Osteocyte (in vitro differentiated cells): ENCODE measurements at regions not wholly inside any gene's neighbourhood (a gene's known extent, or its start where the extent isn't known, plus 50 kb on each side); places are given as distances from the start of the nearest gene placed in this dataset.

ENCODE experiments used
- DNase-seq: peaks from one replicate; pipeline ENCODE4 v3.0.0; 2021; ENCODE audit warnings: mixed read lengths; ENCODE audit not compliant: unreplicated experiment; ENCODE audit errors: extremely low spot score
- H3K27ac Mint-ChIP-seq: one replicate; pipeline ENCODE4 v1.8.0; 2021; ENCODE audit warnings: mild to moderate bottlenecking, mixed read lengths; ENCODE audit not compliant: unreplicated experiment
- H3K27me3 Mint-ChIP-seq: one replicate; pipeline ENCODE4 v1.8.0; 2021; ENCODE audit warnings: mixed read lengths; ENCODE audit not compliant: unreplicated experiment
- H3K36me3 Mint-ChIP-seq: one replicate; pipeline ENCODE4 v1.8.0; 2021; ENCODE audit warnings: mixed read lengths; ENCODE audit not compliant: unreplicated experiment
- H3K4me1 Mint-ChIP-seq: one replicate; pipeline ENCODE4 v1.8.0; 2021; ENCODE audit warnings: mixed read lengths; ENCODE audit not compliant: unreplicated experiment
- H3K4me3 Mint-ChIP-seq: one replicate; pipeline ENCODE4 v1.8.0; 2021; ENCODE audit warnings: mild to moderate bottlenecking, moderate library complexity, mixed read lengths; ENCODE audit not compliant: unreplicated experiment
- H3K9me3 Mint-ChIP-seq: one replicate; pipeline ENCODE4 v1.8.0; 2021; ENCODE audit warnings: mixed read lengths; ENCODE audit not compliant: unreplicated experiment
- TF ChIP-seq, protein P1 (sequence below): fragments of 200-600 bp; sonication (generic); IDR thresholded peaks from 2 replicates; pipeline ENCODE4 v1.5.0; 2021; ENCODE audit warnings: antibody characterized with exemption, mild to moderate bottlenecking, moderate library complexity

DNA sequence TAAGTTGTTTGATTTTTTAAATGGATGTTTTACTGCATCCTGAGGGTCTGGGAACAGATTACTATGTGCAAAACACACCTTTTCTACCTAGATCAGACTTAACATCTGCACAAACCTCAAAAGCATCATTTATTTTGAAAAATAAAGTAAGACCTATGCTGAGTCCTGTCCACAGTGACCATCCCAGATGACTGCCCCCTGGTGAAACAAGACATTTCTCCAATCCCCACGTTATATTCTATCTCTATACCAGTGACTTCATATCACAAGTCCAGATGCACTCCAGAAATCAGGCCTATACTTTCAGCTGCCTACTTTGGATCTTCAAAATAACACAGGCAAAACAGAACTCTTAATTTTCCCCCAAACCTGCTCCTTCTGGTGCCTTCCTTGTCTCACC lies 143.2 kb downstream of the P2RY1 start:
- Mint-ChIP-seq H3K27me3 (peaks cover 5% of the 10 kb centered on the region), H3K27ac (no peak overlapping the region), H3K4me3 (no peak overlapping the region), H3K4me1 (no peaks in the 10 kb centered on the region), H3K9me3 (no peaks in the 10 kb centered on the region), H3K36me3 (no peaks in the 10 kb centered on the region)
- no peak for DNase-seq
- TF ChIP-seq, protein P1, sequence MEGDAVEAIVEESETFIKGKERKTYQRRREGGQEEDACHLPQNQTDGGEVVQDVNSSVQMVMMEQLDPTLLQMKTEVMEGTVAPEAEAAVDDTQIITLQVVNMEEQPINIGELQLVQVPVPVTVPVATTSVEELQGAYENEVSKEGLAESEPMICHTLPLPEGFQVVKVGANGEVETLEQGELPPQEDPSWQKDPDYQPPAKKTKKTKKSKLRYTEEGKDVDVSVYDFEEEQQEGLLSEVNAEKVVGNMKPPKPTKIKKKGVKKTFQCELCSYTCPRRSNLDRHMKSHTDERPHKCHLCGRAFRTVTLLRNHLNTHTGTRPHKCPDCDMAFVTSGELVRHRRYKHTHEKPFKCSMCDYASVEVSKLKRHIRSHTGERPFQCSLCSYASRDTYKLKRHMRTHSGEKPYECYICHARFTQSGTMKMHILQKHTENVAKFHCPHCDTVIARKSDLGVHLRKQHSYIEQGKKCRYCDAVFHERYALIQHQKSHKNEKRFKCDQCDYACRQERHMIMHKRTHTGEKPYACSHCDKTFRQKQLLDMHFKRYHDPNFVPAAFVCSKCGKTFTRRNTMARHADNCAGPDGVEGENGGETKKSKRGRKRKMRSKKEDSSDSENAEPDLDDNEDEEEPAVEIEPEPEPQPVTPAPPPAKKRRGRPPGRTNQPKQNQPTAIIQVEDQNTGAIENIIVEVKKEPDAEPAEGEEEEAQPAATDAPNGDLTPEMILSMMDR: no peak

DNA sequence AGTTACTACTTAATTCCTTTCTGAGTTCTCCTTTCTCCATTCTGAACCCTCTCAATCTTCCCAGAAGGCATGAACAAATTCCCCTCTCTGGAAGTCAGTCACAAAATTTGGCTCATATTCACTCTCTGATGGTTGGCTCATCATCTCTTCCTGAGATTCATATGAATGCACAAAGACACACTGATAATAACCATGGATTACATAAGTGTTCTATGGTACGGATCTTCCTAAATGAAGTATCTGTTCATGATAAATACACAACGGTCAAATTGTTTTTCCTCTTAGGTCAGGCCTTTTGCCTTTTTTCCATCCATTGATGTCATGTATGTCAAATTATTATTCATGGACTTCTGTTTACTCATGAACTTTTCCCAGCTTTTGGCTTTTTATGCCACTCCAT lies 162.6 kb downstream of the P2RY1 start:
- H3K27me3 Mint-ChIP-seq: peaks cover 13% of the 10 kb centered on the region
- H3K9me3 Mint-ChIP-seq: no peaks in the 10 kb centered on the region
- TF ChIP-seq, protein P1: no peak
- H3K4me1 Mint-ChIP-seq: no peaks in the 10 kb centered on the region
- H3K36me3 Mint-ChIP-seq: no peaks in the 10 kb centered on the region
- no peak overlapping the region for H3K27ac Mint-ChIP-seq
- DNase-seq: no peak
- no peak overlapping the region for H3K4me3 Mint-ChIP-seq

DNA sequence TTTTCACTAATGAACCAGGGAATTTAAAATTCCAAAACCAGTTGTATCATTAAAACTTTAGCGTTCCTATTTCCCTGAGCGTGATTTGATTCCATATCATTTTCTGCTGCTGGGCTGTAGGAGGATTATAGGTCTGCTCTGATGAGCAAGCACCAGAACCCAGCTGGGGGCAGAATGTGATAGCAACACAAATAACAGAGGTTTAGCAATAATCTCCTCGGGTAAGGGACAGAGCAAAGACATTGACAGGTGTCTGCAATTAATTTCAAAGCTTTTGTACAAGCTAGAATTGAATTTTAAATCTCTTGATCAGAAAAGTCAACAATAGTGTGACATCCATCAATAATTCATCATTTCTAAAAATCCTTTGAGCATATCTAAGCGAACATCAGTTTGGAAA lies 163.4 kb upstream of the RAP2B start:
- no peak overlapping the region for H3K4me3 Mint-ChIP-seq
- no peaks in the 10 kb centered on the region for H3K4me1 Mint-ChIP-seq
- H3K9me3 Mint-ChIP-seq: no peaks in the 10 kb centered on the region
- H3K27ac Mint-ChIP-seq: no peak overlapping the region
- no peaks in the 10 kb centered on the region for H3K36me3 Mint-ChIP-seq
- DNase-seq: no peak
- TF ChIP-seq, protein P1: no peak
- H3K27me3 Mint-ChIP-seq: peaks cover 13% of the 10 kb centered on the region

GRCh38 chr3:153000325-153000724 lies 161.7 kb upstream of the RAP2B start:
- TF ChIP-seq, protein P1: no peak
- Mint-ChIP-seq H3K36me3 (no peaks in the 10 kb centered on the region), H3K9me3 (no peaks in the 10 kb centered on the region), H3K27me3 (peaks cover 18% of the 10 kb centered on the region), H3K4me1 (no peaks in the 10 kb centered on the region), H3K4me3 (no peak overlapping the region), H3K27ac (no peak overlapping the region)
- no peak for DNase-seq

GRCh38 chr3:153001210-153002078 lies 160.6 kb upstream of the RAP2B start:
- TF ChIP-seq, protein P1: no peak
- H3K9me3 Mint-ChIP-seq: no peaks in the 10 kb centered on the region
- no peak overlapping the region for H3K27ac Mint-ChIP-seq
- no peaks in the 10 kb centered on the region for H3K36me3 Mint-ChIP-seq
- no peaks in the 10 kb centered on the region for H3K4me1 Mint-ChIP-seq
- H3K27me3 Mint-ChIP-seq: peaks cover 18% of the 10 kb centered on the region
- DNase-seq: no peak
- no peak overlapping the region for H3K4me3 Mint-ChIP-seq
